GM21515 (cell line): ENCODE measurements at regions not wholly inside any gene's neighbourhood (a gene's known extent, or its start where the extent isn't known, plus 50 kb on each side); places are given as distances from the start of the nearest gene placed in this dataset.
"Not testable (repeated sequence)": the region's sequence is repeated elsewhere in the genome, so short reads cannot be mapped to it uniquely, and the experiment has no call there.

Experiments used
- ATAC-seq: cut with Tn5 transposase; IDR thresholded peaks from one replicate; pipeline ENCODE4 v1.9.1; 2021; ENCODE audit not compliant: unreplicated experiment

- ATAC-seq = no peak
Measured at GRCh38 chr6:113701552-113702254, 155.4 kb upstream of the MARCKS start.

- ATAC-seq = no peak
Measured at GRCh38 chr6:113707194-113707593, 150.0 kb upstream of the MARCKS start.

GRCh38 chr6:113709936-113710509, 147.1 kb upstream of the MARCKS start:
- ATAC-seq = no peak

- no peak for ATAC-seq
Measured at GRCh38 chr6:113713665-113714064, 143.5 kb upstream of the MARCKS start.

- ATAC-seq = no peak
Measured at GRCh38 chr6:113718588-113718987, 138.6 kb upstream of the MARCKS start.

GRCh38 chr6:113719064-113719463, 138.1 kb upstream of the MARCKS start:
- ATAC-seq = no peak

GRCh38 chr6:113719545-113719944, 137.6 kb upstream of the MARCKS start:
- no peak for ATAC-seq

GRCh38 chr6:113723182-113723581, 134.0 kb upstream of the MARCKS start:
- no peak for ATAC-seq

- not testable (repeated sequence) for ATAC-seq
Measured at GRCh38 chr6:113724927-113725326, 132.2 kb upstream of the MARCKS start.

- no peak for ATAC-seq
Measured at GRCh38 chr6:113731541-113731940, 125.6 kb upstream of the MARCKS start.

GRCh38 chr6:113732384-113732966, 124.7 kb upstream of the MARCKS start:
- ATAC-seq = no peak

- no peak for ATAC-seq
Measured at GRCh38 chr6:113733381-113733780, 123.8 kb upstream of the MARCKS start.

GRCh38 chr6:113734982-113735381, 122.2 kb upstream of the MARCKS start:
- ATAC-seq = no peak

GRCh38 chr6:113735491-113735890, 121.7 kb upstream of the MARCKS start:
- ATAC-seq = no peak

- no peak for ATAC-seq
Measured at GRCh38 chr6:113736978-113737377, 120.2 kb upstream of the MARCKS start.

GRCh38 chr6:113739041-113739655, 118.0 kb upstream of the MARCKS start:
- no peak for ATAC-seq

GRCh38 chr6:113741651-113742050, 115.5 kb upstream of the MARCKS start:
- ATAC-seq = no peak

GRCh38 chr6:113742342-113742741, 114.8 kb upstream of the MARCKS start:
- no peak for ATAC-seq

GRCh38 chr6:113744861-113745260, 112.3 kb upstream of the MARCKS start:
- no peak for ATAC-seq

- ATAC-seq = no peak
Measured at GRCh38 chr6:113750151-113750855, 106.8 kb upstream of the MARCKS start.

- ATAC-seq = no peak
Measured at GRCh38 chr6:113754291-113754690, 102.9 kb upstream of the MARCKS start.
